HG02885 (cell line): ENCODE measurements at regions not wholly inside any gene's neighbourhood (a gene's known extent, or its start where the extent isn't known, plus 50 kb on each side); places are given as distances from the start of the nearest gene placed in this dataset.
"Not testable (repeated sequence)": the region's sequence is repeated elsewhere in the genome, so short reads cannot be mapped to it uniquely, and the experiment has no call there.

Source experiments
- ATAC-seq: cut with Tn5 transposase; IDR thresholded peaks from one replicate; pipeline ENCODE4 v1.9.1; 2021; ENCODE audit warnings: mild to moderate bottlenecking; ENCODE audit not compliant: unreplicated experiment, poor library complexity

- ATAC-seq = no peak
Observed at GRCh38 chr10:94123258-94123995, 129.7 kb downstream of the PLCE1 start.

DNA sequence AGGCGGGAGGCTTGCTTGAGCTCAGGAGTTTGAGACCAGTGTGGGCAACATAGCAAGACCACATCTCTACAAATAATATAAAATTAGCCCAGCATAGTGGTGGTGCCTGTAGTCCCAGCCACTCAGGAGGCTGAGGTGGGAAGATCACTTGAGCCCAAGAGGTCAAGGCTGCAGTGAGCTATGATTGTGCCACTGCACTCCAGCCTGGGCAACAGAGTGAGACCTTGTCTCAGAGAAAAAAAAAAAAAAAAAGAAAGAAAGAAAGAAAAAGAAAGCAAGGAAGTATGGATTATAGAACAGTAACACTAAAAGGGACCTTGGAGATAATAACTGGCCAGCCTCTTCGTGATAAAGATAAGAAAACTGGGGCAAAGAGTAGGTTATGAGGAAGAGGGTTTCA, 130.4 kb downstream of the PLCE1 start:
- ATAC-seq = not testable (repeated sequence)

- ATAC-seq = not testable (repeated sequence)
Observed at GRCh38 chr10:94125268-94125667, 131.5 kb downstream of the PLCE1 start.

- no peak for ATAC-seq
Observed at GRCh38 chr10:94125856-94126255, 132.1 kb downstream of the PLCE1 start.

GRCh38 chr10:94129393-94130130, 135.8 kb downstream of the PLCE1 start:
- ATAC-seq = no peak

DNA sequence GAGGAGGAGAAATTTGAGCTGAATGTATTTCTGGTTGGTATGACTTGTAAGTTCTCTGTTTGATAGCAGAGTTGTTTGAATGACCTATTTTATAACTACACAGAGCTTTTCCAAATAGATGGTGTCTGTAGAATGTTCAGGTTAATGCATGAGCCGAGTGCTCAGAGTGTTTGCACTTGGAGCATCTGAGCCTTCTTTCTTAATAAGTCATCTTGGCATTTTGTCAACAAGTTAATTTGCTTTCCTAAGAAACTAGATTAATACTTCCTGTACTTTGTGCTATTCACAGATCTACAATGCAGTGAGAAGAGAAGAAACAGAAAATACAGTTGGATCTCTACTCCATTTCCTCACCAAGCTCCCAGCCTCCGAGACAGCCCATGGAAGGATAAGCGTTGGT, 138.2 kb downstream of the PLCE1 start:
- ATAC-seq = no peak

- ATAC-seq = no peak
Observed at GRCh38 chr10:94133239-94133638, 139.5 kb downstream of the PLCE1 start.

GRCh38 chr10:94137747-94138146, 144.0 kb downstream of the PLCE1 start:
- ATAC-seq = no peak

DNA sequence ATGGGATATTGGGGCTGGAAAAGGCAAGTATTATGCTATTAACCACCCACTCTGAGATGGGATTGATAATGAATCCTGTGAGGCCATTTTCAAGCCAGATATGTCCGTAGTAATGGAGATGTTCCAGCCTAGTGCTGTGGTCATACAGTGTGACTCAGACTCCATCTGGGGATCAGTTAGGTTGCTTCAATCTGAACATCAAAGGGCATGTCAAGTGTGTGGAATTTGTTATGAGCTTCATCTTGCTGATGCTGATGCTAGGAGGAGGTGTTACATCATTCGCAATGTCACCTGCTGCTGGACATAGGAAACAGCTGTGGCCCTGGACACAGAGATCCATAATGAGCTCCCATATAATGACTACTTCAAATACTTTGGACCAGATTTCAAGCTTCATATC, 144.7 kb downstream of the PLCE1 start:
- no peak for ATAC-seq

GRCh38 chr10:94143261-94143660, 149.5 kb downstream of the PLCE1 start:
- ATAC-seq = no peak

- ATAC-seq = no peak
Observed at GRCh38 chr10:94146313-94146712, 152.6 kb downstream of the PLCE1 start.

- ATAC-seq = no peak
Observed at GRCh38 chr10:94146746-94147145, 153.0 kb downstream of the PLCE1 start.

DNA sequence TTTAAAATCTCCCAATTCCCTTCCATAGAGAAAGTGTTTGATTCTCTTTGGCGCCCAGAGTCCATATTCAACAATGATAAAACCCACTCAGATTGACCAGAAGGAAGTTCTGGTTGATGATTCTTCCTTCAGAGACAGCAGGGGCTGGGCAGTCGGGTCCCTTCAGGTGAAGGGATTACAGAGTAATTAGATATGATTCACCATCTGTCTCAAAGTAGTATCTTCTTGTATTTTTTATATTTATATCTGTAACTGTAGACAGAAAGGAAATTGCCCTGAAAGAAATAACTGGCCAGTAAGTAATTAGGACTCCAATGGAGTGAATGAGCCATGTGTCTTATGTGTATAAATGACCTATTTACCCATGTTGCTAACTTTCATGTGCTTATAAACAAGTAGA, 156.0 kb downstream of the PLCE1 start:
- ATAC-seq = no peak

DNA sequence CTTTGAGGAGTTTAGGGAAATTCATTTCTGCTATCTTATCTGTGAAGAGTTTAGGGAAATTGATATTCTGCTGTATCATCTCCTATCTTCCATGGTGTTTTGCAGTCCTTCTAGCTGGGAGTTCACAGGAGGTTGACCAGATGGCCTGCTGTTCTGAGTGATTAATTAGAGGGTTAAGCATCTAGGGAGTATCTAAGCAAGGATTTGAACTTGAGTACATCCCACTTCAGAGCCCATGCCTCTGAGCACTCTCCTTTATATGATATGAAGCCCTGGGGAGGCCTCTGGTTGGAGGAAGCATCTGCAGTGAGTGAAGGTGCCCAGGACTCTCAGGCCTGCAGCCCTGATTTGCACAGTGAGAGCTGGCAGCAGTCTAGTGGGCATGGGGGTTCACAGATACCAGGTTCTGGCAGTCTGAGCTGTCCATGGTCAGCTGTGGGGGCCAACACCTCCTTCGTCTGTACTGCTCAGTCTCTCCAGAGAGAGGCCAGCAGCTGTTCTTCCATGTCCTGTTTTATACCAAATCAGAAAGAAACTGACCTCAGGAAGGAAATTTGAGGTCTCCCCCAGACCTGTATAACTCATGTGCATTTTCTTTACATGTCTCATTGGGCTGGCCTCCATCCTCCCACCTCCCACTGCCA, 156.9 kb downstream of the PLCE1 start:
- no peak for ATAC-seq

- ATAC-seq = no peak
Observed at GRCh38 chr10:94155722-94156271, 162.1 kb downstream of the PLCE1 start.

- no peak for ATAC-seq
Observed at GRCh38 chr10:94156453-94156852, 162.7 kb downstream of the PLCE1 start.

- not testable (repeated sequence) for ATAC-seq
Observed at GRCh38 chr10:94165158-94165611, 171.5 kb downstream of the PLCE1 start.

DNA sequence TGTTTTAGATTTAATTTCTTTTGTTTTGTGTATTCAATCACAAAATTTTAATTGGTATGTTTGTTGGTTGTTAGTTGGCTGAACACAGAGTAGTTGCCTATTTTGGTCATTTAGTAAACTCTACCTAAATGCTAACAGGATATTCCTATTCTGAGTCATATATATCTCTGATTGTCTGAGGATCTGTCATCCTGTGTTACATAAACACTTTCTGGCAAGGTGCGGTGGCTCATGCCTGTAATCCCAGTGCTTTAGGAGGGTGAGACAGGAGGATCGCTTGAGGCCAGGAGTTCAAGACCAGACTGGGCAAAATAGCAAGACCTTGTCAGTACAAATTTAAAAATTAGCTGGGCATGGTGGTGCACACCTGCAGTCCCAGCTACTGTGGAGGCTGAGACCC, 178.6 kb downstream of the PLCE1 start:
- ATAC-seq = no peak

DNA sequence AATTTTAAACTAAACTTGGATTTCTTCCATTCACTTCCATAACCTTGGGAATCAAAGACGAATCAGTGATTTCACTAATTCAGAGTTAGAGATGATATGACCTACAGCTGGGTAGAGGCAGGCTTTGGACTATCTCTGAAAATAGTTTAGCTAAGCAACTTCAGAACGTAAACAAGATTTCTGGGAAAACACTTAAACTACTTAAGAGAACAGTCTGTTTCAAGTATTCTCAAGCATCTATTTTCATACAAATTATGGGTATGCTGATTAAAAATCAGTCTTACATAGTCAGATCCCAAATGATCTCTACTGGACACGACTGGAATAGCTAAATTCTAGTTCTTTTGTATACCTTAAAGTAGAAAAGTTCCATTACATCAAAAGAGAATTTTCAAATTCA, 179.9 kb downstream of the PLCE1 start:
- no peak for ATAC-seq

GRCh38 chr10:94174838-94175237, 181.1 kb downstream of the PLCE1 start:
- ATAC-seq = no peak
